Jurkat, Clone E6-1 (cell line): ENCODE measurements at regions not wholly inside any gene's neighbourhood (a gene's known extent, or its start where the extent isn't known, plus 50 kb on each side); places are given as distances from the start of the nearest gene placed in this dataset.
"Not testable (repeated sequence)": the region's sequence is repeated elsewhere in the genome, so short reads cannot be mapped to it uniquely, and the experiment has no call there.

Experiments
- DNase-seq: peaks from one replicate; pipeline ENCODE4 v3.0.0-alpha.2; 2011; ENCODE audit warnings: low read depth, low spot score
- H3K4me3 ChIP-seq: 2 replicates; pipeline ENCODE4 v1.5.1; 2011; ENCODE audit warnings: mild to moderate bottlenecking, low read length, control low read depth, moderate library complexity

GRCh38 chr20:22689266-22689665 is 104.9 kb upstream of the FOXA2 start:
- no peak for DNase-seq
- H3K4me3 ChIP-seq = no peak overlapping the region

GRCh38 chr20:22690000-22690399 is 105.6 kb upstream of the FOXA2 start:
- H3K4me3 ChIP-seq = no peak overlapping the region
- DNase-seq = no peak

GRCh38 chr20:22690616-22691179 is 106.3 kb upstream of the FOXA2 start:
- H3K4me3 ChIP-seq = no peak overlapping the region
- DNase-seq = no peak

GRCh38 chr20:22691369-22692118 is 107.2 kb upstream of the FOXA2 start:
- no peak overlapping the region for H3K4me3 ChIP-seq
- peak; percentile 60 for DNase-seq

- H3K4me3 ChIP-seq = no peak overlapping the region
- no peak for DNase-seq
These were observed 107.7 kb upstream of the FOXA2 start for GRCh38 chr20:22692119-22692475.

- H3K4me3 ChIP-seq, DNase-seq: not testable (repeated sequence)
These were observed 108.2 kb upstream of the FOXA2 start for GRCh38 chr20:22692620-22693019.

- DNase-seq = no peak
- H3K4me3 ChIP-seq = no peak overlapping the region
These were observed 112.4 kb upstream of the FOXA2 start for GRCh38 chr20:22696759-22697158.

- H3K4me3 ChIP-seq = no peak overlapping the region
- no peak for DNase-seq
These were observed 114.0 kb upstream of the FOXA2 start for GRCh38 chr20:22698259-22698842.

- DNase-seq = no peak
- H3K4me3 ChIP-seq = no peak overlapping the region
These were observed 115.0 kb upstream of the FOXA2 start for GRCh38 chr20:22699396-22699795.

- no peak overlapping the region for H3K4me3 ChIP-seq
- no peak for DNase-seq
These were observed 116.0 kb upstream of the FOXA2 start for GRCh38 chr20:22700367-22700766.

- no peak for DNase-seq
- no peak overlapping the region for H3K4me3 ChIP-seq
These were observed 117.4 kb upstream of the FOXA2 start for GRCh38 chr20:22701679-22702308.

GRCh38 chr20:22703843-22704242 is 119.5 kb upstream of the FOXA2 start:
- no peak for DNase-seq

GRCh38 chr20:22711971-22712755 is 127.8 kb upstream of the FOXA2 start:
- no peak for DNase-seq
- no peak overlapping the region for H3K4me3 ChIP-seq

More at GRCh38 chr20:22703843-22704242, 119.5 kb upstream of the FOXA2 start:
- H3K4me3 ChIP-seq = no peak overlapping the region

GRCh38 chr20:22716821-22717351 is 132.5 kb upstream of the FOXA2 start:
- no peak overlapping the region for H3K4me3 ChIP-seq
- DNase-seq = peak; percentile 35

GRCh38 chr20:22717466-22717865 is 133.1 kb upstream of the FOXA2 start:
- no peak overlapping the region for H3K4me3 ChIP-seq

GRCh38 chr20:22719167-22719591 is 134.8 kb upstream of the FOXA2 start:
- DNase-seq = no peak
- no peak overlapping the region for H3K4me3 ChIP-seq

More at GRCh38 chr20:22717466-22717865, 133.1 kb upstream of the FOXA2 start:
- DNase-seq = no peak

GRCh38 chr20:22720206-22720605 is 135.8 kb upstream of the FOXA2 start:
- no peak overlapping the region for H3K4me3 ChIP-seq
- no peak for DNase-seq

GRCh38 chr20:22722811-22723210 is 138.4 kb upstream of the FOXA2 start:
- no peak overlapping the region for H3K4me3 ChIP-seq
- DNase-seq = no peak

- H3K4me3 ChIP-seq = no peak overlapping the region
- peak; percentile 29 for DNase-seq
These were observed 139.3 kb upstream of the FOXA2 start for GRCh38 chr20:22723659-22724058.
